AG04449 (cell line): ENCODE measurements at regions not wholly inside any gene's neighbourhood (a gene's known extent, or its start where the extent isn't known, plus 50 kb on each side); places are given as distances from the start of the nearest gene placed in this dataset.

Source experiments
- CTCF ChIA-PET: fragments of 350-600 bp; formaldehyde crosslinking; extraction: SDS; loops from one replicate; lab custom pipeline; 2021; ENCODE audit warnings: antibody characterized with exemption; lab: Yijun Ruan, JAX
- POLR2A ChIA-PET: fragments of 400-600, 350-600 bp; formaldehyde crosslinking; extraction: SDS; loops from one replicate; lab custom pipeline; 2020; ENCODE audit warnings: antibody characterized with exemption, inconsistent platforms; lab: Yijun Ruan, JAX
- DNase-seq: peaks from one replicate; pipeline ENCODE4 v3.0.0-alpha.2; 2010; ENCODE audit warnings: low read depth, low spot score
- H3K4me3 ChIP-seq: 2 replicates; pipeline ENCODE4 v1.5.1; 2011; ENCODE audit warnings: low read depth, mild to moderate bottlenecking, control low read depth, low read length
- CTCF ChIP-seq: IDR thresholded peaks from one replicate; pipeline ENCODE4 v1.5.1; 2011; ENCODE audit warnings: mild to moderate bottlenecking, moderate library complexity, low read length, control low read depth, inconsistent platforms; ENCODE audit not compliant: insufficient read depth; ENCODE audit errors: missing control alignments

GRCh38 chr6:14274546-14275492 lies 157.2 kb downstream of the CD83 start:
- POLR2A ChIA-PET: no interaction called here
- TF ChIP-seq CTCF: no peak

GRCh38 chr6:14275493-14275851 lies 157.9 kb downstream of the CD83 start:
- DNase-seq: no peak

More at GRCh38 chr6:14274546-14275492, 157.2 kb downstream of the CD83 start:
- no peak overlapping the region for H3K4me3 ChIP-seq
- no peak for DNase-seq
- CTCF ChIA-PET: no interaction called here

GRCh38 chr6:14276071-14276470 lies 158.5 kb downstream of the CD83 start:
- POLR2A ChIA-PET: no interaction called here
- DNase-seq: no peak
- TF ChIP-seq CTCF: no peak
- H3K4me3 ChIP-seq: no peak overlapping the region
- CTCF ChIA-PET: no interaction called here

More at GRCh38 chr6:14275493-14275851, 157.9 kb downstream of the CD83 start:
- H3K4me3 ChIP-seq: no peak overlapping the region
- no peak for TF ChIP-seq CTCF
- POLR2A ChIA-PET: no interaction called here
- CTCF ChIA-PET: no interaction called here

- H3K4me3 ChIP-seq: no peak overlapping the region
- ChIA-PET POLR2A (no interaction called here), CTCF (no interaction called here)
- TF ChIP-seq CTCF: no peak
- DNase-seq: no peak
Observed at GRCh38 chr6:14276667-14277404, 159.3 kb downstream of the CD83 start.

GRCh38 chr6:14277405-14277930 lies 159.9 kb downstream of the CD83 start:
- H3K4me3 ChIP-seq: no peak overlapping the region
- CTCF ChIA-PET: no interaction called here
- TF ChIP-seq CTCF: no peak
- POLR2A ChIA-PET: no interaction called here
- no peak for DNase-seq

GRCh38 chr6:14278006-14278405 lies 160.4 kb downstream of the CD83 start:
- DNase-seq: no peak
- ChIA-PET POLR2A (no interaction called here), CTCF (no interaction called here)
- no peak for TF ChIP-seq CTCF
- no peak overlapping the region for H3K4me3 ChIP-seq
